GM12878 (cell line): ENCODE measurements at regions not wholly inside any gene's neighbourhood (a gene's known extent, or its start where the extent isn't known, plus 50 kb on each side); places are given as distances from the start of the nearest gene placed in this dataset.

Experiments
- ATAC-seq: fragments of 200-7000 bp; cut with Tn5 transposase; 3 replicates; pipeline ENCODE4 v1.9.1; 2020; ENCODE audit warnings: mild to moderate bottlenecking, moderate library complexity
- BruUV-seq: library from RNA; stranded (reverse); fragments of 400-500 nt; replicated peaks from 2 replicates; lab custom pipeline; 2021; lab: Mats Ljungman, UMichigan
- CTCF ChIA-PET: fragments of 300-600 bp; sonication (Branson Sonifier 250); formaldehyde crosslinking; extraction: SDS; loops from one replicate; lab custom pipeline; 2021; ENCODE audit warnings: inconsistent platforms; lab: Yijun Ruan, JAX
- POLR2A ChIA-PET: fragments of 350-600 bp; formaldehyde crosslinking; extraction: SDS; loops from one replicate; lab custom pipeline; 2021; ENCODE audit warnings: inconsistent platforms; lab: Charles Lee
- RAD21 ChIA-PET: fragments of 300-600 bp; sonication (Branson Sonifier 250); formaldehyde crosslinking; loops from one replicate; lab custom pipeline; 2023; ENCODE audit warnings: antibody characterized with exemption; ENCODE audit not compliant: unreplicated experiment; lab: Charles Lee
- SMC1A ChIA-PET: fragments of 300-600 bp; sonication (Branson Sonifier 250); formaldehyde crosslinking; loops from one replicate; lab custom pipeline; 2023; ENCODE audit not compliant: unreplicated experiment, uncharacterized antibody; lab: Charles Lee
- DNase-seq: peaks from one replicate; pipeline ENCODE4 v3.0.0-alpha.2; 2011; ENCODE audit warnings: low read depth, low spot score
- FAIRE-seq: peaks from 3 replicates; lab custom pipeline; 2011; peaks lifted over from hg19 to GRCh38; lab: Jason Lieb, UNC
- H2AFZ ChIP-seq: 2 replicates; pipeline ENCODE4 v1.6.0; 2011; ENCODE audit warnings: low read depth, low read length, control low read depth; ENCODE audit not compliant: control insufficient read depth
- H3K27ac ChIP-seq: 2 replicates; pipeline ENCODE4 v1.5.1; 2011; ENCODE audit warnings: control low read depth; ENCODE audit not compliant: control insufficient read depth, insufficient read depth
- H3K27me3 ChIP-seq, 2 experiments: replicated peaks in 1 of 2; 2 replicates each; pipeline versions ENCODE4 v1.6.0 to v1.6.1; 2011; ENCODE audit warnings: low read length in 1 of 2; ENCODE audit not compliant: control insufficient read depth in 2 of 2, insufficient read depth in 2 of 2
- H3K36me3 ChIP-seq, 2 experiments: 2 replicates each; pipeline ENCODE4 v1.5.1; 2011; ENCODE audit warnings: low read length in 1 of 2; ENCODE audit not compliant: control insufficient read depth in 2 of 2, insufficient read depth in 2 of 2
- H3K4me1 ChIP-seq: 2 replicates; pipeline ENCODE4 v1.6.1; 2011; ENCODE audit warnings: mild to moderate bottlenecking, low read length, moderate library complexity, mixed read lengths; ENCODE audit not compliant: control insufficient read depth, insufficient read depth
- H3K4me2 ChIP-seq: 2 replicates; pipeline ENCODE4 v1.6.0; 2011; ENCODE audit warnings: control low read depth; ENCODE audit not compliant: control insufficient read depth, insufficient read depth
- H3K4me3 ChIP-seq: fragments of 200-600 bp; sonication (generic); 2 replicates; pipeline ENCODE4 v1.5.1; 2016
- H3K79me2 ChIP-seq: 2 replicates; pipeline ENCODE4 v1.6.0; 2011; ENCODE audit warnings: low read length; ENCODE audit not compliant: control insufficient read depth, insufficient read depth
- H3K9ac ChIP-seq: 2 replicates; pipeline ENCODE4 v1.8.0; 2011; ENCODE audit warnings: low read length, control low read depth, mixed read lengths; ENCODE audit not compliant: control insufficient read depth, insufficient read depth
- H3K9me3 ChIP-seq: replicated peaks from 3 replicates; pipeline ENCODE4 v1.5.1; 2011; ENCODE audit warnings: mild to moderate bottlenecking, low read length; ENCODE audit not compliant: control insufficient read depth, insufficient read depth
- H4K20me1 ChIP-seq: 2 replicates; pipeline ENCODE4 v1.6.0; 2011; ENCODE audit not compliant: control insufficient read depth, insufficient read depth
- ATF3 ChIP-seq: IDR thresholded peaks from 2 replicates; pipeline ENCODE4 v1.6.1; 2011; ENCODE audit warnings: low read depth, mild to moderate bottlenecking, low read length, moderate library complexity, borderline replicate concordance; ENCODE audit errors: extremely low read depth
- BRCA1 ChIP-seq: IDR thresholded peaks from 2 replicates; pipeline ENCODE4 v1.6.1; 2011; ENCODE audit warnings: low read depth, low read length, improper control_type of control experiment
- CHD1 ChIP-seq: IDR thresholded peaks from 2 replicates; pipeline ENCODE4 v1.6.1; 2012; ENCODE audit warnings: low read depth, low read length, improper control_type of control experiment
- EP300 ChIP-seq, 2 experiments: fragments of 150-350 bp in 1 of 2; IDR thresholded peaks; 2 replicates each; pipeline ENCODE4 v1.6.1; 2011 to 2012; ENCODE audit warnings: low read depth in 2 of 2, low read length in 2 of 2, borderline replicate concordance in 1 of 2, improper control_type of control experiment in 1 of 2, inconsistent platforms in 1 of 2; ENCODE audit not compliant: control insufficient read depth in 1 of 2
- HSF1 ChIP-seq: fragments of 150-350 bp; IDR thresholded peaks from 2 replicates; pipeline ENCODE4 v1.6.1; 2014; ENCODE audit warnings: mild to moderate bottlenecking, low read depth, low read length
- IRF5 ChIP-seq: fragments of 450-650 bp; IDR thresholded peaks from 2 replicates; pipeline ENCODE4 v1.6.1; 2017; ENCODE audit warnings: borderline replicate concordance
- JUNB ChIP-seq: IDR thresholded peaks from 2 replicates; pipeline ENCODE4 v1.6.1; 2016; ENCODE audit warnings: antibody characterized with exemption, mild to moderate bottlenecking
- POLR2AphosphoS2 ChIP-seq: IDR thresholded peaks from 2 replicates; pipeline ENCODE4 v1.6.1; 2011; ENCODE audit warnings: low read depth, mild to moderate bottlenecking, low read length, improper control_type of control experiment, moderate library complexity
- RB1 ChIP-seq: fragments of 450-650 bp; formaldehyde crosslinking; IDR thresholded peaks from 2 replicates; pipeline ENCODE4 v1.6.1; 2017; ENCODE audit warnings: mild to moderate bottlenecking, borderline replicate concordance
- SIX5 ChIP-seq: IDR thresholded peaks from 2 replicates; pipeline ENCODE4 v1.6.1; 2011; ENCODE audit warnings: mild to moderate bottlenecking, low read depth, low read length, moderate library complexity; ENCODE audit not compliant: severe bottlenecking
- ZBTB4 ChIP-seq: fragments of 450-650 bp; formaldehyde crosslinking; IDR thresholded peaks from 2 replicates; pipeline ENCODE4 v1.4.0; 2022; ENCODE audit warnings: mild to moderate bottlenecking, moderate library complexity
- whole genome bisulfite sequencing: methylation state at CpG from one replicate; pipeline ENCODE4 v1.1.6; 2016; ENCODE audit warnings: low lambda C conversion rate; ENCODE audit not compliant: insufficient replicate concordance, insufficient coverage; ENCODE audit errors: missing lambda C conversion rate; 5-methylcytosine and 5-hydroxymethylcytosine counted together
- in situ Hi-C: fragments of 300-500 bp; cut with MboI; formaldehyde crosslinking; loops from 9 replicates; pipeline ENCODE4 v1.14.3; 2018; ENCODE audit warnings: mixed read lengths
- intact Hi-C: fragments of 100-400 bp; cut with micrococcal nuclease; formaldehyde crosslinking; loops from one replicate; pipeline ENCODE4 v1.14.2; 2022; ENCODE audit not compliant: unreplicated experiment

GRCh38 chr6:153583685-153584084 lies 452.6 kb upstream of the RGS17 start:
- no peaks in the 10 kb centered on the region for H3K9me3 ChIP-seq
- TF ChIP-seq IRF5 = no peak
- no peak for TF ChIP-seq RB1
- no peak for TF ChIP-seq ZBTB4 (CRISPR knock-in tag)
- TF ChIP-seq EP300 (IDR thresholded peaks at IDR 0.05; ENCODE audit: borderline replicate concordance in 1 of 2, control insufficient read depth in 1 of 2, low read depth in 2 of 2, low read length in 2 of 2) = no peak
- TF ChIP-seq HSF1 = no peak
- TF ChIP-seq BRCA1 = no peak
- TF ChIP-seq POLR2AphosphoS2 = no peak
- no peak for TF ChIP-seq JUNB
- TF ChIP-seq CHD1 = no peak
- no peak for TF ChIP-seq ATF3
- TF ChIP-seq SIX5 = no peak
- no TSS peak for BruUV-seq
- ATAC-seq = no peak
- SMC1A ChIA-PET = no interaction called here
- no peaks in the 10 kb centered on the region for H3K27me3 ChIP-seq
- no peak overlapping the region for H3K9ac ChIP-seq
- H4K20me1 ChIP-seq = no peaks in the 10 kb centered on the region
- intact Hi-C loops (no loop called here), in situ Hi-C loops (no loop called here)
- no peak for FAIRE-seq
- no peak overlapping the region for H2AFZ ChIP-seq
- H3K4me3 ChIP-seq = no peak overlapping the region
- no peaks in the 10 kb centered on the region for H3K4me1 ChIP-seq
- no peak overlapping the region for H3K4me2 ChIP-seq
- CTCF ChIA-PET = no interaction called here
- WGBS = 11% methylated on average over 2 of the region's 2 CpGs
- no peak overlapping the region for H3K27ac ChIP-seq
- no peaks in the 10 kb centered on the region for H3K79me2 ChIP-seq
- POLR2A ChIA-PET = no interaction called here
- RAD21 ChIA-PET = no interaction called here
- DNase-seq = no peak
- no peaks in the 10 kb centered on the region for H3K36me3 ChIP-seq
